HG02943 (cell line): ENCODE measurements at regions not wholly inside any gene's neighbourhood (a gene's known extent, or its start where the extent isn't known, plus 50 kb on each side); places are given as distances from the start of the nearest gene placed in this dataset.
"Not testable (repeated sequence)": the region's sequence is repeated elsewhere in the genome, so short reads cannot be mapped to it uniquely, and the experiment has no call there.

Source experiments
- ATAC-seq: cut with Tn5 transposase; IDR thresholded peaks from one replicate; pipeline ENCODE4 v1.9.1; 2021; ENCODE audit warnings: mild to moderate bottlenecking, low read depth, moderate library complexity; ENCODE audit not compliant: unreplicated experiment

GRCh38 chr11:87494936-87495335 is 457.2 kb downstream of the TMEM135 start:
- not testable (repeated sequence) for ATAC-seq

GRCh38 chr11:87494026-87494425 is 456.3 kb downstream of the TMEM135 start:
- not testable (repeated sequence) for ATAC-seq

DNA sequence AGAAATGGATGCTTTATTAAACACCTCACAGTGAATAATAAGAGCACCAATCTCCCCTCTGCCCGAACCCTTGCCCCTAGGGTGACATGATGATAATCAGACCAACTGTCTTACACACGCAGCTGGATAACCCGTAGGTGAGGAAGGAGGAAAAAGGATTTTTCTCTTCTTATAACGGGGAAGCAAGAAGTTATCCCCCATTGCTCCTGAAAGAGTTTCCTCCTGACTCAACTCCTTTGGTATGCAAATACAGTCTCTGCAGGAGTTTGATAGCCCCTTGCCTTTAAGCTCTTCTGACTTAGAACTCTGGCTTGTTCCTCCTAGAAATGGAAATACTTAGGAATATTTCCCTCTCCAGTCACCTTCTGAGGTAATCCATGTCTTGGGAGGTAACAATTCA is 455.8 kb downstream of the TMEM135 start:
- ATAC-seq, result no peak

DNA sequence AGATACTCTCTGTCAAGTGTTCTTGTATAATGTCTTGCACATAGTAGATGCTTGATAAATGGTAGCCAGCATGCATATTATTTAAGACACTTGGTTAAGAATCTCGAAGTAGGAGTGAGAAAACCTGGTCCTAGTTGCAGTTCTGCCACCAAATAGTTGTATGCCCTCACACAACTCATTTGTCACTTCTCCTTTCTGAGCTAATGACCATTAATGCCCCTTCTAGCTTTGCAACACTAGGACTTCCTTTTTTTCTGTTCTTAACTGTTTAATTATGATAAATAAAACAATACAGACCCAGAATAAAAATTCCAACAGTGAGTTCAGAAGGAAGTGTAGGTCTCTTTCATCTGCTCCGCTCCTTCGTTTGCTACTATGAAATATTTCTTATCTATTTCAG is 453.6 kb downstream of the TMEM135 start:
- no peak for ATAC-seq

DNA sequence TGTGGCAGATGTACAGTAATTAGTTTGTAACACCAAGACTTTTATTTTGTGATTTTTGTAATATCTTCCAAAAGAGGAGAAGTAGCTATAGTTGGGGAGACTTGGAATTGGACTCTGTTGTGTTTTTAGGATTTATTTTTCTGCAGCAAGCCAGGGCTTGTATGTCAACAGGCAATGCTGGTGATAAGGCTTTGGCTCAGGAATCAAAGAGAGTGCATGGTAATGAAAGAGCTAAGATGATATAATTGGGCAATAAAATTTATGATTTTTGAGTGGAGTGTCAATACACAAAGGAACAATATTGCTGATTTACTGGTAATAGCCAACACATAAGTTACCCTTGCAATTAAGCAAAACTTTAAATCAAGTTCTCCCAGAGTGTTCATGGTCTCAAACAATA is 452.9 kb downstream of the TMEM135 start:
- no peak for ATAC-seq

- ATAC-seq, result no peak
Observed at GRCh38 chr11:87484566-87484965, 446.8 kb downstream of the TMEM135 start.

GRCh38 chr11:87477321-87477720 is 439.6 kb downstream of the TMEM135 start:
- ATAC-seq, result no peak

DNA sequence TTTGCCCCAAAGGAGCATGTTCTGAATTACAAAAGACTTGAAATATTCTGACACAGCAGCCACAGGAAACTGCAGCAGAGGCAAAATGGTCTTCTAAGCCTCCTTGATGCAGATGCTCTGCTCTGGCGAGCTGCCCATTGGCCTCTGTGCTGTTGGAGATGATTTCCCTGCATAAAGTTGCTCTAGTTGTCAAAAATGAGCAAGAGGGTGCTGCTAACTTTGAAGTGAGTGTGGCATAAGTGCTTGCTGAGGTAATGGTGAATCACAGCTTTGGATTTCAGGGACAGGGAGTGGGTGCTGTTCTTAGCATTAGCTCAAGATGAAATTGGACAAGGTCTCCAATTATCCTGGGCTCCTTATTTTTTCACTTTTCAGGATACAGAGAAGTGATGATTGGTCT is 435.4 kb downstream of the TMEM135 start:
- ATAC-seq, result no peak

DNA sequence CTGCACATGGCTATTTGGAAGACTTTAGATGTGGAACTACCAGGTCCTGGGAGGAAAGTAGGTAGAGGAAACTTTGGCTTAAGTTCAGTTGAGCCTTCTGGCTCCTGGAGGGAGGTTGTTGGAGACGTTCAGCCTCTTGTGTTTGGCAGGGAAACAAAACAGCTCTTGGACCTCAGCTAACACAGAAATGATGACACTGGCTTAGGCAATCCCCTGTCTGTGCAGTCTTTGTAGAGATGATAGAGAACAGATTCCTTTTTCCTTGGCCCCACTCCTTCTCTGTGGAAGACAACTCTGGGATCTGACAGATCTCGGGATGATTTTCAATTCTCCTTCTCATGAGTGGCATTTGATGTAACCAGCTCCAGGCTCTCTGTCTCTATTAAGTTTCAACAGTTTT is 428.5 kb downstream of the TMEM135 start:
- ATAC-seq, result no peak

DNA sequence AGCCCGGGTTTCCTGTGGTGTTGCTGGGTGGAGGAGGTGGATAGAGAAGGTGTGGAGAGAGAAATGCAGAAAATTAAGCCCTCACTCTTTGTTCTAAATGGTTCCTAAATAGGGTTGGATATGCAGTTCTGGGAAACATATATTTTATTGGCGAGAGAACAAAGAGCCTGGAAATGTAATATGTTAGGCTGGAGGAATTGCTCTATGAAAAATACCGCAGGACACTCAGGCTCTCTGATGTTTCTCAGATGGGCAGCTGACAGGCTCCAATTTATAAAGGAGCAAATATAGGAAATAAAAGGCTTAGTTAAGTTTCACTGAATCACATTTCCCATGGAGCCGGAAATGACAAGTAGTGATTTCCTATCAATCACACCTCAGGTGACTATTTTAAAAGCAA is 428.0 kb downstream of the TMEM135 start:
- ATAC-seq, result no peak

DNA sequence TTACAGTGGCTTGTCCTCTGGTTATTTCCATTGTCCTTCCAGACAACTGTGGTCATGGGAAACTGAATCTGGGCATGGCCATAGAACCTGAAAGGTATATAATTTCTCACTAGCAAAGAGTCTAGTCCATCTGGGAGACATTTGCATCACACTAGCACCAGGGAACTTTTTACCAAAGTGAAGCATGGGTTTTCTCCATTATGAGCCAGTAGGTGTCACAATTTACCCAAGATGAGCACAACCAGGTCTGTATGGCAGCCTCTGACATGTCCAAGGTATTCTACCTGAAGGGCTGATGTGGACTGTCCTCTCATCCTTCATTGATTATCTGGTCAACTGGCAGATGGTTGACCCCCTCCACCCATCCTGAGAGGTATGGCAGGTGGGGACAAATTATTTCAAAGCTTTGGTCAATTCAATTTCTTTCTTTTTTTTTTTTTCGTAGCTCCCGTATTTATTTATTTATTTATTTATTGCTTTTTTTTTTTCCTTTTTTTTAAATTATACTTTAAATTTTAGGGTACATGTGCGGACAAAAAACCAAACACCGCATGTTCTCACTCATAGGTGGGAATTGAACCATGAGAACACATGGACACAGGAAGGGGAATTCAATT is 425.9 kb downstream of the TMEM135 start:
- ATAC-seq, result no peak

GRCh38 chr11:87462171-87462570 is 424.4 kb downstream of the TMEM135 start:
- ATAC-seq, result no peak

GRCh38 chr11:87460842-87461637 is 423.3 kb downstream of the TMEM135 start:
- no peak for ATAC-seq

- ATAC-seq, result no peak
Observed at GRCh38 chr11:87460279-87460678, 422.5 kb downstream of the TMEM135 start.

GRCh38 chr11:87459351-87459750 is 421.6 kb downstream of the TMEM135 start:
- ATAC-seq, result no peak

DNA sequence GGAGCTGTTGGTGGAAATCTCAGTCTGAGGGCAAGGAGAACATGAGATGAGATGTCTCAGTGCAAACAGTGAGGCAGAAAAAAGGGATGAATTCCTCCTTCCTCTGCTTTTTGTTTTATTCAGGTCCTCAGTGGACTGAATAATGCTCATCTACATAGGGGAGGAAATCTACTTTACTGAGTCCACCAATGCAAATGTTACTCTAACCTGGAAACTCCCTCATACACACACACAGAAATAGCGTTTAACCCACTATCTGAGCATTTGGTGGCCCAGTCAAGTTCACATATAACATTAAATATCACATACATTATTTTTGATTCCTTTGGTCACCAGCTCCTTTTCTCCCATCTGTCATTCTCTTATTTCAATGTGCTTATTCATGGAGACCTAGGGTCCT is 418.8 kb downstream of the TMEM135 start:
- ATAC-seq, result no peak

GRCh38 chr11:87455180-87455579 is 417.4 kb downstream of the TMEM135 start:
- ATAC-seq, result no peak

- no peak for ATAC-seq
Observed at GRCh38 chr11:87454241-87454640, 416.5 kb downstream of the TMEM135 start.

- ATAC-seq, result no peak
Observed at GRCh38 chr11:87453531-87454089, 415.9 kb downstream of the TMEM135 start.

GRCh38 chr11:87452025-87452424 is 414.3 kb downstream of the TMEM135 start:
- ATAC-seq, result not testable (repeated sequence)

GRCh38 chr11:87451395-87451794 is 413.7 kb downstream of the TMEM135 start:
- ATAC-seq, result no peak

DNA sequence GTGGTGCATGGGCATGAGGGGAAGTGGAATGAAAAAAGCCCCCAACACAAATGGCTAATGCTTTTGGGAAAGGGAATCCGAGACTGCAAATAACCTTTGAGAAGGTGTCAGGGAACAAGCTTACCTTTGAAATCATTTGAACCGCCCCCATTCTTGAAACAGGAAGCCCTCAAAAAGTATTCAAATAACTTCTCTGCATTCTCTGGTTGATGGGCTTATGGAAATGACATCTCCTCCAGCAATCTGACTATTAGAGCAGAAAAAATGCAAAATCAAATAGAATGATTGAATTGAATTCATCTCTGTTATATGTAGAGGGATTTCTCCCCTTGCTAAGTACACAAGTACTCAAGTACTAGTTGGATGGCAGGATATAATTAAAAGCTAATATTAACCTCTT is 409.9 kb downstream of the TMEM135 start:
- no peak for ATAC-seq
